ENCODE measurements at regions not wholly inside any gene's neighbourhood (a gene's known extent, or its start where the extent isn't known, plus 50 kb on each side); places are given as distances from the start of the nearest gene placed in this dataset.

GRCh38 chr22:27250886-27251285 is 550.7 kb downstream of the MN1 start:
- intact Hi-C loops (cut with micrococcal nuclease): no loop called here
- TF ChIP-seq CTCF (IDR thresholded peaks at IDR 0.05): no peak
- TF ChIP-seq EZH2 (IDR thresholded peaks at IDR 0.05; ENCODE audit: borderline replicate concordance, insufficient read depth, low read depth, low read length, poor library complexity, severe bottlenecking): no peak
- WGBS (ENCODE audit: insufficient coverage): 87% methylated on average over 4 of the region's 5 CpGs

GRCh38 chr22:27251563-27251962 is 550.0 kb downstream of the MN1 start:
- Histone ChIP-seq H3K27ac (ENCODE audit: low read length in 2 of 2) (no peak overlapping the region), H3K9ac (ENCODE audit: low read length) (no peak overlapping the region), H3K4me3 (ENCODE audit: control extremely low read depth in 1 of 5, extremely low read depth in 1 of 5, insufficient read depth in 1 of 5, low read depth in 2 of 5, low read length in 4 of 5) (no peak overlapping the region), H3K9me3 (ENCODE audit: control extremely low read depth in 1 of 3, control insufficient read depth in 2 of 3, insufficient read depth in 1 of 3, low read length in 2 of 3) (peaks cover 0 to 8% (median 8%) of the 10 kb centered on the region in 3 donors), H3K4me2 (replicated peaks; ENCODE audit: low read depth, low read length, poor library complexity, severe bottlenecking) (no peak overlapping the region), H3K36me3 (replicated peaks in 1 of 2; ENCODE audit: control extremely low read depth in 1 of 2, control insufficient read depth in 1 of 2, extremely low read depth in 1 of 2, insufficient read depth in 2 of 2, low read length in 1 of 2) (no peaks in the 10 kb centered on the region), H2AFZ (ENCODE audit: insufficient read depth, low read depth, low read length, poor library complexity, severe bottlenecking) (no peak overlapping the region), H4K20me1 (ENCODE audit: control insufficient read depth, insufficient read depth, low read length, poor library complexity, severe bottlenecking) (no peaks in the 10 kb centered on the region), H3K27me3 (replicated peaks in 1 of 4; ENCODE audit: control extremely low read depth in 1 of 4, control insufficient read depth in 3 of 4, insufficient read depth in 4 of 4, low read length in 3 of 4) (peaks cover 0 to 4% (median 0%) of the 10 kb centered on the region in 4 experiments), H3K79me2 (ENCODE audit: control insufficient read depth, insufficient read depth, low read length) (no peaks in the 10 kb centered on the region), H3K4me1 (ENCODE audit: control insufficient read depth in 2 of 2, insufficient read depth in 2 of 2, low read length in 2 of 2) (no peaks in the 10 kb centered on the region)
- no peak overlapping the region for H3K4me3 Mint-ChIP-seq
- H3K4me1 Mint-ChIP-seq: no peaks in the 10 kb centered on the region
- H3K27me3 Mint-ChIP-seq: no peaks in the 10 kb centered on the region
- no CpG with 5 or more reads among the region's 2 CpGs for WGBS (ENCODE audit: insufficient coverage)
- ChIA-PET POLR2A (no interaction called here), CTCF (no interaction called here)
- intact Hi-C loops (cut with micrococcal nuclease): no loop called here
- H3K9me3 Mint-ChIP-seq (ENCODE audit: insufficient read depth): peaks cover 6% of the 10 kb centered on the region
- TF ChIP-seq EZH2 (IDR thresholded peaks at IDR 0.05; ENCODE audit: borderline replicate concordance, insufficient read depth, low read depth, low read length, poor library complexity, severe bottlenecking): no peak
- TF ChIP-seq CTCF (IDR thresholded peaks at IDR 0.05): no peak
- ATAC-seq (ENCODE audit: low read depth): no peak
- no peak for DNase-seq
- H3K27ac Mint-ChIP-seq: no peak overlapping the region

More at GRCh38 chr22:27250886-27251285, 550.7 kb downstream of the MN1 start:
- Histone ChIP-seq H3K4me3 (ENCODE audit: control extremely low read depth in 1 of 5, extremely low read depth in 1 of 5, insufficient read depth in 1 of 5, low read depth in 2 of 5, low read length in 4 of 5) (no peak overlapping the region), H3K4me1 (ENCODE audit: control insufficient read depth in 2 of 2, insufficient read depth in 2 of 2, low read length in 2 of 2) (no peaks in the 10 kb centered on the region), H3K27ac (ENCODE audit: low read length in 2 of 2) (no peak overlapping the region), H3K9me3 (ENCODE audit: control extremely low read depth in 1 of 3, control insufficient read depth in 2 of 3, insufficient read depth in 1 of 3, low read length in 2 of 3) (peaks cover 0 to 8% (median 7%) of the 10 kb centered on the region in 3 donors), H3K27me3 (replicated peaks in 1 of 4; ENCODE audit: control extremely low read depth in 1 of 4, control insufficient read depth in 3 of 4, insufficient read depth in 4 of 4, low read length in 3 of 4) (peaks cover 0 to 4% (median 0%) of the 10 kb centered on the region in 4 experiments), H2AFZ (ENCODE audit: insufficient read depth, low read depth, low read length, poor library complexity, severe bottlenecking) (no peak overlapping the region), H3K4me2 (replicated peaks; ENCODE audit: low read depth, low read length, poor library complexity, severe bottlenecking) (no peak overlapping the region), H3K9ac (ENCODE audit: low read length) (no peak overlapping the region), H3K36me3 (replicated peaks in 1 of 2; ENCODE audit: control extremely low read depth in 1 of 2, control insufficient read depth in 1 of 2, extremely low read depth in 1 of 2, insufficient read depth in 2 of 2, low read length in 1 of 2) (no peaks in the 10 kb centered on the region), H3K79me2 (ENCODE audit: control insufficient read depth, insufficient read depth, low read length) (no peaks in the 10 kb centered on the region), H4K20me1 (ENCODE audit: control insufficient read depth, insufficient read depth, low read length, poor library complexity, severe bottlenecking) (no peaks in the 10 kb centered on the region)
- CTCF ChIA-PET: no interaction called here
- Mint-ChIP-seq H3K9me3 (ENCODE audit: insufficient read depth) (peaks cover 6% of the 10 kb centered on the region), H3K27ac (no peak overlapping the region), H3K4me1 (no peaks in the 10 kb centered on the region), H3K27me3 (no peaks in the 10 kb centered on the region), H3K4me3 (no peak overlapping the region)
- ATAC-seq (ENCODE audit: low read depth) (no peak), DNase-seq (no peak)
- POLR2A ChIA-PET: no interaction called here
